Astrocyte (in vitro differentiated cells and primary cell): ENCODE measurements at regions not wholly inside any gene's neighbourhood (a gene's known extent, or its start where the extent isn't known, plus 50 kb on each side); places are given as distances from the start of the nearest gene placed in this dataset.

ENCODE experiments used
- DNase-seq: peaks from one replicate; pipeline ENCODE4 v3.0.0-alpha.2; 2010; ENCODE audit warnings: low read depth
- FAIRE-seq: peaks from 2 replicates; lab custom pipeline; 2011; peaks lifted over from hg19 to GRCh38; lab: Jason Lieb, UNC
- H2AFZ ChIP-seq: 2 replicates; pipeline ENCODE4 v1.6.0; 2012; ENCODE audit warnings: low read depth, low read length, inconsistent platforms
- H3K27ac ChIP-seq: 2 replicates; pipeline ENCODE4 v1.5.1; 2011; ENCODE audit warnings: low read depth, low read length, inconsistent platforms
- H3K27me3 ChIP-seq: 2 replicates; pipeline ENCODE4 v1.6.0; 2011; ENCODE audit warnings: low read length, inconsistent platforms; ENCODE audit not compliant: insufficient read depth
- H3K36me3 ChIP-seq: 2 replicates; pipeline ENCODE4 v1.5.1; 2011; ENCODE audit warnings: low read length, inconsistent platforms; ENCODE audit not compliant: insufficient read depth
- H3K4me1 ChIP-seq: 2 replicates; pipeline ENCODE4 v1.5.1; 2011; ENCODE audit warnings: low read length, inconsistent platforms; ENCODE audit not compliant: insufficient read depth
- H3K4me2 ChIP-seq: 2 replicates; pipeline ENCODE4 v1.6.0; 2012; ENCODE audit warnings: low read length, inconsistent platforms
- H3K4me3 ChIP-seq: 2 replicates; pipeline ENCODE4 v1.5.1; 2011; ENCODE audit warnings: low read depth, mild to moderate bottlenecking, low read length, inconsistent platforms; ENCODE audit not compliant: insufficient read depth
- H3K79me2 ChIP-seq: 2 replicates; pipeline ENCODE4 v1.6.0; 2012; ENCODE audit warnings: mild to moderate bottlenecking, low read length, inconsistent platforms; ENCODE audit not compliant: insufficient read depth
- H3K9ac ChIP-seq: 2 replicates; pipeline ENCODE4 v1.6.0; 2012; ENCODE audit warnings: mild to moderate bottlenecking, low read length, inconsistent platforms
- H3K9me3 ChIP-seq: 2 replicates; pipeline ENCODE4 v1.5.1; 2012; ENCODE audit warnings: low read depth, mild to moderate bottlenecking, low read length, inconsistent platforms; ENCODE audit not compliant: insufficient read depth
- H4K20me1 ChIP-seq: 2 replicates; pipeline ENCODE4 v1.6.0; 2012; ENCODE audit warnings: low read length, inconsistent platforms; ENCODE audit not compliant: insufficient read depth
- H3K27ac Mint-ChIP-seq: one replicate; pipeline ENCODE4 v1.8.0; 2021; ENCODE audit warnings: mild to moderate bottlenecking, mixed read lengths; ENCODE audit not compliant: unreplicated experiment
- H3K27me3 Mint-ChIP-seq: one replicate; pipeline ENCODE4 v1.8.0; 2021; ENCODE audit warnings: low read depth, mixed read lengths; ENCODE audit not compliant: unreplicated experiment
- H3K36me3 Mint-ChIP-seq: one replicate; pipeline ENCODE4 v1.8.0; 2021; ENCODE audit warnings: low read depth, mixed read lengths; ENCODE audit not compliant: unreplicated experiment
- H3K4me1 Mint-ChIP-seq: one replicate; pipeline ENCODE4 v1.8.0; 2021; ENCODE audit warnings: low read depth, mixed read lengths; ENCODE audit not compliant: unreplicated experiment
- H3K4me3 Mint-ChIP-seq: one replicate; pipeline ENCODE4 v1.8.0; 2021; ENCODE audit warnings: mild to moderate bottlenecking, moderate library complexity, mixed read lengths; ENCODE audit not compliant: unreplicated experiment
- H3K9me3 Mint-ChIP-seq: one replicate; pipeline ENCODE4 v1.8.0; 2021; ENCODE audit warnings: mild to moderate bottlenecking, mixed read lengths; ENCODE audit not compliant: unreplicated experiment
- CTCF ChIP-seq: IDR thresholded peaks from 2 replicates; pipeline ENCODE4 v1.5.1; 2011; ENCODE audit warnings: low read depth, mild to moderate bottlenecking, inconsistent platforms, low read length, moderate library complexity; ENCODE audit not compliant: insufficient read depth
- EZH2 ChIP-seq: IDR thresholded peaks from 2 replicates; pipeline ENCODE4 v1.6.1; 2012; ENCODE audit warnings: mild to moderate bottlenecking, low read length, inconsistent platforms; ENCODE audit not compliant: insufficient read depth

- TF ChIP-seq CTCF (no peak), EZH2 (no peak)
- H3K36me3 Mint-ChIP-seq: no peaks in the 10 kb centered on the region
- H3K9me3 Mint-ChIP-seq: no peaks in the 10 kb centered on the region
- H3K27ac ChIP-seq: no peak overlapping the region
- DNase-seq: no peak
- no peak overlapping the region for H3K4me3 Mint-ChIP-seq
- H3K9ac ChIP-seq: no peak overlapping the region
- no peaks in the 10 kb centered on the region for H3K4me1 Mint-ChIP-seq
- no peak overlapping the region for H3K27ac Mint-ChIP-seq
- no peaks in the 10 kb centered on the region for H3K4me1 ChIP-seq
- H3K27me3 ChIP-seq: no peaks in the 10 kb centered on the region
- no peak overlapping the region for H3K4me2 ChIP-seq
- no peaks in the 10 kb centered on the region for H3K36me3 ChIP-seq
- no peak for FAIRE-seq
- H2AFZ ChIP-seq: no peak overlapping the region
- H3K27me3 Mint-ChIP-seq: no peaks in the 10 kb centered on the region
- no peaks in the 10 kb centered on the region for H3K79me2 ChIP-seq
- no peaks in the 10 kb centered on the region for H3K9me3 ChIP-seq
- H3K4me3 ChIP-seq: no peak overlapping the region
- no peaks in the 10 kb centered on the region for H4K20me1 ChIP-seq
Observed at GRCh38 chr6:103042336-103042735, 1648.8 kb downstream of the GRIK2 start.

DNA sequence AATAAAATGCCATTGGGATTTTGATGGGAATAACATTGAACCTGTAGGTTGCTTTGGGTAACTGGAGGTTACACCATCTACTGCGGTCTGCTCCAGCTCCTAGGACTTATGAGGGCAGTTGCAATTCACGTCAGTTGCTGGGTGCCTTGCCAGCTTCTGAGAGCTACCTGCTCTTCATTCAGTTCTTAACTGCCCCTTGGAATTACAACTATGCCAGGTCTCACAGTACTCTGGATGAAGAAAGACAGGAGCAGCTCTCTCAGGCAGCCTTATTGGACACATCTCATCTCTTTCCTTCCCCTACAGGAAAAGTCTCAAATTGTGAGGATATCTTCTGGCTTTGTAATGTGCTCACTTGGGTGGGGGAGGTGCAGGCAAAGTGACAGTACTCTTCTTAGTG lies 1643.3 kb downstream of the GRIK2 start:
- no peak overlapping the region for H3K4me3 ChIP-seq
- TF ChIP-seq CTCF (no peak), EZH2 (no peak)
- Mint-ChIP-seq H3K36me3 (no peaks in the 10 kb centered on the region), H3K4me1 (peaks cover 3% of the 10 kb centered on the region), H3K4me3 (no peak overlapping the region), H3K9me3 (no peaks in the 10 kb centered on the region), H3K27me3 (no peaks in the 10 kb centered on the region), H3K27ac (no peak overlapping the region)
- H3K4me1 ChIP-seq: no peaks in the 10 kb centered on the region
- no peaks in the 10 kb centered on the region for H3K27me3 ChIP-seq
- no peaks in the 10 kb centered on the region for H3K36me3 ChIP-seq
- H3K9ac ChIP-seq: no peak overlapping the region
- H3K79me2 ChIP-seq: no peaks in the 10 kb centered on the region
- DNase-seq (no peak), FAIRE-seq (no peak)
- no peaks in the 10 kb centered on the region for H3K9me3 ChIP-seq
- H2AFZ ChIP-seq: no peak overlapping the region
- no peaks in the 10 kb centered on the region for H4K20me1 ChIP-seq
- no peak overlapping the region for H3K27ac ChIP-seq
- no peak overlapping the region for H3K4me2 ChIP-seq

- Mint-ChIP-seq H3K27me3 (no peaks in the 10 kb centered on the region), H3K4me1 (no peaks in the 10 kb centered on the region), H3K36me3 (no peaks in the 10 kb centered on the region), H3K27ac (no peak overlapping the region), H3K4me3 (no peak overlapping the region), H3K9me3 (no peaks in the 10 kb centered on the region)
- Histone ChIP-seq H3K27me3 (no peaks in the 10 kb centered on the region), H2AFZ (no peak overlapping the region), H4K20me1 (no peaks in the 10 kb centered on the region), H3K79me2 (no peaks in the 10 kb centered on the region), H3K9ac (no peak overlapping the region), H3K27ac (no peak overlapping the region), H3K4me3 (no peak overlapping the region), H3K4me2 (no peak overlapping the region), H3K36me3 (no peaks in the 10 kb centered on the region), H3K9me3 (no peaks in the 10 kb centered on the region), H3K4me1 (no peaks in the 10 kb centered on the region)
- no peak for DNase-seq
- TF ChIP-seq EZH2 (no peak), CTCF (no peak)
- FAIRE-seq: no peak
Observed at GRCh38 chr6:103027271-103027931, 1633.9 kb downstream of the GRIK2 start.
